Natural killer cell treated with Interleukin-12 subunit alpha and Interleukin-12 subunit beta and Interleukin-15 and Interleukin-18, amount 100 ng/mL, for 72 hours (primary cell): ENCODE measurements at regions not wholly inside any gene's neighbourhood (a gene's known extent, or its start where the extent isn't known, plus 50 kb on each side); places are given as distances from the start of the nearest gene placed in this dataset.
A peak's percentile ranks its signal among the peaks of the same experiment; 100 is the strongest.

Experiments
- ATAC-seq, 2 donors: fragments of 150-1000 bp; cut with Tn5 transposase in 1 of 2; sonication (Bioruptor Pico), chemical (Tn5 transposase) in 1 of 2; 2 replicates each; pipeline ENCODE4 v1.10.0; 2021
- DNase-seq: peaks from one replicate; pipeline ENCODE4 v3.0.0; 2022; ENCODE audit warnings: low spot score
- H3K27ac Mint-ChIP-seq, 2 donors: 1 replicate in 1 of 2; 2 replicates in 1 of 2; pipeline ENCODE4 v1.8.0; 2022; ENCODE audit warnings: mixed read lengths in 2 of 2, mild to moderate bottlenecking in 1 of 2, moderate library complexity in 1 of 2
- H3K27me3 Mint-ChIP-seq, 2 donors: 1 replicate in 1 of 2; 2 replicates in 1 of 2; pipeline ENCODE4 v1.8.0; 2022; ENCODE audit warnings: mixed read lengths in 2 of 2
- H3K36me3 Mint-ChIP-seq: one replicate; pipeline ENCODE4 v1.8.0; 2022; ENCODE audit warnings: mixed read lengths
- H3K4me1 Mint-ChIP-seq, 2 donors: 1 replicate in 1 of 2; 2 replicates in 1 of 2; pipeline ENCODE4 v1.8.0; 2022; ENCODE audit warnings: low read depth in 2 of 2, mixed read lengths in 2 of 2, mild to moderate bottlenecking in 1 of 2
- H3K4me3 Mint-ChIP-seq: one replicate; pipeline ENCODE4 v1.8.0; 2022; ENCODE audit warnings: mixed read lengths
- H3K9me3 Mint-ChIP-seq: 2 replicates; pipeline ENCODE4 v1.8.0; 2022; ENCODE audit warnings: mixed read lengths

GRCh38 chr11:92753161-92753560 is 216.3 kb upstream of the MTNR1B start:
- Mint-ChIP-seq H3K27me3 (no peaks in the 10 kb centered on the region), H3K9me3 (peaks cover 12% of the 10 kb centered on the region), H3K36me3 (no peaks in the 10 kb centered on the region), H3K4me3 (no peak overlapping the region), H3K27ac (no peak overlapping the region), H3K4me1 (no peaks in the 10 kb centered on the region)
- DNase-seq (no peak), ATAC-seq (no peak)

DNA sequence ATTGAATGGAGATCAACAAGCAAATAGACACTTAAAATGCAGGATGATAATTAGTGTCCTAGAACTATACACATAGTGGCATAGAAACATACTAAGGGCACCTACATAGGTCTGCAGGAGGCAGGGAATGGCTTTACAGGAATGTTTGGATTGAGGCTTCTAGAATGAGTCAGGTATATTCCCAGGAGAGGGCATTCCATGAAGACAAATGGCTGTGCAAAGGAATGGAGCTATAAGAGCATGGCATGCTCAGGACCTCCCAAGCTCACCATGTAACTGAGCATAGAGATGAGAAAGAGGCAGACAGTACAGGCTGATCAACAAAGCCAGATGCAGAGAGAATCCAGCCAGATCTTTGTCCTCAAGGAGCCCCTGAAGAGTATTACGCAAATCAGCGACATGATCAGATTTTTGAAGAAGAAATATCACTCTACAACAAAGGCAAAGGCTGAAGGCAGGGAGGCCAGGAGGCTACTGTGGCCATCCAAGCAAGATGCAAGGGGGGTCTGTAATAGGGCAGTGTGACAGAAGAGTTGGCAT is 211.1 kb upstream of the MTNR1B start:
- H3K4me1 Mint-ChIP-seq = no peaks in the 10 kb centered on the region
- H3K36me3 Mint-ChIP-seq = no peaks in the 10 kb centered on the region
- H3K27me3 Mint-ChIP-seq = no peaks in the 10 kb centered on the region
- DNase-seq = no peak
- peak in 1 of 2 donors; percentile 32 for ATAC-seq
- no peak overlapping the region for H3K4me3 Mint-ChIP-seq
- H3K9me3 Mint-ChIP-seq = peaks cover 9% of the 10 kb centered on the region
- H3K27ac Mint-ChIP-seq = no peak overlapping the region

GRCh38 chr11:92759571-92760214 is 209.8 kb upstream of the MTNR1B start:
- DNase-seq (no peak), ATAC-seq (no peak)
- Mint-ChIP-seq H3K4me1 (peaks cover 0 to 2% of the 10 kb centered on the region in 2 donors), H3K36me3 (no peaks in the 10 kb centered on the region), H3K27me3 (no peaks in the 10 kb centered on the region), H3K9me3 (peaks cover 9% of the 10 kb centered on the region), H3K27ac (no peak overlapping the region), H3K4me3 (no peak overlapping the region)

DNA sequence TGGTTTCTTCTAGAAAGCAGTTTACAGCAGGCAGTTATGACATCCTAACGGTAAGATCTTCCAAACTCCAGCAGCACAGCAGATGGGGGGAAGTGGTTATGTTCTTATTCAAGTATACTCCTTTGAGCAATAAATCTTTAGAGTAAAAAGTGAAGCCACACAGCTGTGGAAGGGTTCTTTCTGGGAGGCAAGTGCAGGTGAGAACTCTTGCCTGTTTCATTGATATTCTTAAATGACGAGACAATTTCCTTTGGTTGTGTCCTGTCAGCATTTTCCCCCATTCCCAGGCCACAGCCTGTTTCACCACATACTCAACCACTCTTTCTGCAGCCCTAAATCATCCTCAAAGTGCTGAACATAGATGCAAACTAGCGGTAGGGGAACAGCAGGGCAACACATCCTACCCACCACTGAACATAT is 207.3 kb upstream of the MTNR1B start:
- Mint-ChIP-seq H3K27ac (no peak overlapping the region), H3K4me1 (peaks cover 0 to 14% of the 10 kb centered on the region in 2 donors), H3K27me3 (peaks cover 0 to 4% of the 10 kb centered on the region in 2 donors), H3K36me3 (no peaks in the 10 kb centered on the region), H3K9me3 (peaks cover 9% of the 10 kb centered on the region), H3K4me3 (no peak overlapping the region)
- DNase-seq (no peak), ATAC-seq (no peak)

- Mint-ChIP-seq H3K36me3 (no peaks in the 10 kb centered on the region), H3K27me3 (peaks cover 0 to 9% of the 10 kb centered on the region in 2 donors), H3K9me3 (peaks cover 11% of the 10 kb centered on the region), H3K4me1 (peaks cover 0 to 19% of the 10 kb centered on the region in 2 donors), H3K4me3 (no peak overlapping the region), H3K27ac (no peak overlapping the region)
- ATAC-seq (no peak), DNase-seq (no peak)
Measured at GRCh38 chr11:92763336-92763735, 206.1 kb upstream of the MTNR1B start.

GRCh38 chr11:92764128-92764527 is 205.3 kb upstream of the MTNR1B start:
- no peak for ATAC-seq
- no peak overlapping the region for H3K4me3 Mint-ChIP-seq
- H3K27ac Mint-ChIP-seq = no peak overlapping the region
- DNase-seq = no peak
- H3K36me3 Mint-ChIP-seq = no peaks in the 10 kb centered on the region
- peaks cover 0 to 9% of the 10 kb centered on the region in 2 donors for H3K27me3 Mint-ChIP-seq
- peaks cover 5% of the 10 kb centered on the region for H3K9me3 Mint-ChIP-seq
- peaks cover 0 to 19% of the 10 kb centered on the region in 2 donors for H3K4me1 Mint-ChIP-seq

GRCh38 chr11:92765082-92765840 is 204.2 kb upstream of the MTNR1B start:
- Mint-ChIP-seq H3K9me3 (peaks cover 5% of the 10 kb centered on the region), H3K27ac (no peak overlapping the region), H3K4me3 (no peak overlapping the region), H3K27me3 (peaks cover 0 to 9% of the 10 kb centered on the region in 2 donors), H3K36me3 (no peaks in the 10 kb centered on the region), H3K4me1 (peaks cover 0 to 19% of the 10 kb centered on the region in 2 donors)
- ATAC-seq = no peak
- no peak for DNase-seq

- ATAC-seq = no peak
- Mint-ChIP-seq H3K9me3 (peaks cover 5% of the 10 kb centered on the region), H3K36me3 (no peaks in the 10 kb centered on the region), H3K27ac (no peak overlapping the region), H3K4me3 (peak overlapping the region; percentile 14), H3K27me3 (peaks cover 0 to 11% of the 10 kb centered on the region in 2 donors), H3K4me1 (peaks cover 0 to 19% of the 10 kb centered on the region in 2 donors)
- DNase-seq = no peak
Measured at GRCh38 chr11:92765965-92766371, 203.5 kb upstream of the MTNR1B start.

- no peak overlapping the region for H3K4me3 Mint-ChIP-seq
- no peak overlapping the region for H3K27ac Mint-ChIP-seq
- ATAC-seq (no peak), DNase-seq (no peak)
- peaks cover 0 to 19% of the 10 kb centered on the region in 2 donors for H3K4me1 Mint-ChIP-seq
- peaks cover 0 to 12% of the 10 kb centered on the region in 2 donors for H3K27me3 Mint-ChIP-seq
- no peaks in the 10 kb centered on the region for H3K36me3 Mint-ChIP-seq
- peaks cover 5% of the 10 kb centered on the region for H3K9me3 Mint-ChIP-seq
Measured at GRCh38 chr11:92766698-92767097, 202.8 kb upstream of the MTNR1B start.

DNA sequence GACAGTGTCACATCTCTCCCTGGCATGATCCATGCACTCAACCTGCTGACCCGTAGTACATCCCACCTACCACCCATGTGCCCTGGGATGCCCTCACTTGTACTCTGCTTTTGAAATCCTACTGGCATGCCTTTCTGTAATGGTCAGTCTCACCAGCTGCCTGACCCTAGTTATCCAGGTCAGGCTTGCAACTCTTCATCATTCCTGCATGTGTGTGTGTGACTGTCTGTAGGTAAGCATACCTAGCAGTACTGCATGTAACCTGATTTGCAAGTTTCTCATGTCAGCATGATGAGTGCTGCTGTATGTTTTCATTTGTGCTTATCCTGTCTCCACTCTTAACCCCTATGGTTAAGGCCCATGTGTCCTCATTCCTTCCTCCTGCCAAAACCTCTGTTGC is 202.0 kb upstream of the MTNR1B start:
- no peak overlapping the region for H3K27ac Mint-ChIP-seq
- H3K4me1 Mint-ChIP-seq = peaks cover 0 to 19% of the 10 kb centered on the region in 2 donors

DNA sequence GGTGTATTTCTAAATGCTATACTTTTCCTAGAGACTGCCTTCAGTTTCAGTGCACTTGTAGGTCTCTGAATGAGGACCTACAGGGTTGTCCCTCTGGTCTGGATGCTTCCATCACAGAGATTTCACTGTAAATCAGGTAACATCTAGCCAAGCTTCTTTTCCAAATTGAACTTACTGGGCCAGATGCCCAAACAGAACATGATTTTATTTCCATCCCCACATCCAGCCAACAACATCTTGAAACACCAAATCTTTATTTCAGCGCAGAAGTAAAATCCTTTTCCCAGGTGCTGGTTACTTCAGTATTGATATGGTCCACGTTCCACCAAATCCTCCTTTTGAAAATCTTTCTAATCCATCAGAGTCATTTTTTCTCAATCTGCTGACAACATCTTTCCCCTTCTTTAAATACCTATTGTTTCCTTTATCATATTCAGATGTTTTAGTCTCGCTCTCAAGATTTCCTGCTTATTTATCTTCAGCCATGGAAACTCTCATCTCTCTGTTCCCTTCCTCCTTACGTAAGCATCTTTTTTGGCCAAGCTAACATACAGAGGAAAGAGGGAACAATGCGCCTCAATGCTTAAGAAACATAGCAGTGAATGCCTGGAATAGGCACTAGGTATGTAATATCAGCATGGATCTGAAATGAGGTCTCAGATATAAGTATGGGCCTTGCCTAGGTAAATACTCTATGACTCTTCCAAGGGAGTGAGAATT is 201.2 kb upstream of the MTNR1B start:
- peaks cover 0 to 12% of the 10 kb centered on the region in 2 donors for H3K27me3 Mint-ChIP-seq
- H3K36me3 Mint-ChIP-seq = no peaks in the 10 kb centered on the region
- ATAC-seq (no peak), DNase-seq (no peak)
- no peak overlapping the region for H3K27ac Mint-ChIP-seq
- peaks cover 5% of the 10 kb centered on the region for H3K9me3 Mint-ChIP-seq
- no peak overlapping the region for H3K4me3 Mint-ChIP-seq
- peaks cover 0 to 19% of the 10 kb centered on the region in 2 donors for H3K4me1 Mint-ChIP-seq

More for the DNA sequence above, 202.0 kb upstream of the MTNR1B start:
- Mint-ChIP-seq H3K9me3 (peaks cover 5% of the 10 kb centered on the region), H3K36me3 (no peaks in the 10 kb centered on the region), H3K27me3 (peaks cover 0 to 12% of the 10 kb centered on the region in 2 donors), H3K4me3 (no peak overlapping the region)
- ATAC-seq (peak in 1 of 2 donors; percentile 46), DNase-seq (no peak)

DNA sequence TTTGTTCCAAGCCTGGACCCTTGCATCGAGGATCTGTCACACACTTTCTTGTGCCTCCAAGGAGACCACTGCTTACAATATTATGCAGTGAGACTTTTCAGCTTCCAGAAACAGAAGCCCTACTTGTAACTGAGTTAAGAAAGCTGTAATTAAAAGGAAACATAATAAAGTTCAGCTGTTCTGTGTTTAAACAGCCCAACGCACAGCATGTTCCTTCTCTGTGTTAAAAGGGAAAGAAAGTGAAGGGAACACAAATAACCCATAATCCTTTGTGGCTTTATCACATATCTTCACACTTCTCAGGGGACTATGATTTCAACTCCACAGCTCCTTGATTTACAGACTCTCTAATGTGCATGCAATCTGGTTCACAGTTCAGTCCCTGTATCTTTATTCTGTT is 200.3 kb upstream of the MTNR1B start:
- Mint-ChIP-seq H3K27me3 (peaks cover 0 to 12% of the 10 kb centered on the region in 2 donors), H3K4me1 (peaks cover 0 to 19% of the 10 kb centered on the region in 2 donors), H3K4me3 (no peak overlapping the region), H3K9me3 (peaks cover 8% of the 10 kb centered on the region), H3K36me3 (no peaks in the 10 kb centered on the region), H3K27ac (no peak overlapping the region)
- ATAC-seq (no peak), DNase-seq (no peak)

DNA sequence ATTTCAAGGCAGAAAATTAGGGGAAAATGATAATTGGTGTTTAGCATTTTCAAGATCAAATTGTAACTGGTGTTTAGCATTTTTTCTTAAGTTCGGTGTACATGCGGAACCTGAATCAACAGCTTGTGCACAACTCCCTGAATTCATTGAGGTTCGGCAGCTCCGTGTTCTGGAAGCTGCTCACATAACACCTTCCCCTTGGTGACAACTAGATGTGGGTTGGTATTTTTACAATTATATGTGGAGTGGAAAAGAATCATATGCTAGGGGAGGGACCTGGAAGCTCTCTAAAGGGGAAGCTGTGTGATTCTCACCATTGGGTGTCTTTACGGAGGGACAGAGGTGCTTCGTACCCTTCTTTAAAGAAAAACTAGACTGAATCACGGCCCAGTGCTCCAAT is 199.0 kb upstream of the MTNR1B start:
- no peaks in the 10 kb centered on the region for H3K36me3 Mint-ChIP-seq
- no peak overlapping the region for H3K27ac Mint-ChIP-seq
- peaks cover 0 to 13% of the 10 kb centered on the region in 2 donors for H3K4me1 Mint-ChIP-seq
- H3K4me3 Mint-ChIP-seq = no peak overlapping the region
- ATAC-seq (no peak), DNase-seq (no peak)
- H3K27me3 Mint-ChIP-seq = peaks cover 0 to 12% of the 10 kb centered on the region in 2 donors
- peaks cover 8% of the 10 kb centered on the region for H3K9me3 Mint-ChIP-seq
